ENCODE measurements at regions not wholly inside any gene's neighbourhood (a gene's known extent, or its start where the extent isn't known, plus 50 kb on each side); places are given as distances from the start of the nearest gene placed in this dataset.

- TF ChIP-seq POLR2A (IDR thresholded peaks at IDR 0.05; ENCODE audit: low read depth, low read length) (no peak), EZH2 (IDR thresholded peaks at IDR 0.05; ENCODE audit: borderline replicate concordance, control insufficient read depth, low read depth, low read length) (no peak), NFYB (IDR thresholded peaks at IDR 0.05; ENCODE audit: insufficient read depth, low read depth, low read length) (no peak), GABPA (IDR thresholded peaks at IDR 0.05; ENCODE audit: low read depth) (no peak), STAT3 (IDR thresholded peaks at IDR 0.05; ENCODE audit: low read depth, low read length) (no peak)
Observed at GRCh38 chr10:120963594-120964220, 112.5 kb downstream of the WDR11 start.

Data from GM12878 (cell line).